ENCODE measurements at regions not wholly inside any gene's neighbourhood (a gene's known extent, or its start where the extent isn't known, plus 50 kb on each side); places are given as distances from the start of the nearest gene placed in this dataset.

DNA sequence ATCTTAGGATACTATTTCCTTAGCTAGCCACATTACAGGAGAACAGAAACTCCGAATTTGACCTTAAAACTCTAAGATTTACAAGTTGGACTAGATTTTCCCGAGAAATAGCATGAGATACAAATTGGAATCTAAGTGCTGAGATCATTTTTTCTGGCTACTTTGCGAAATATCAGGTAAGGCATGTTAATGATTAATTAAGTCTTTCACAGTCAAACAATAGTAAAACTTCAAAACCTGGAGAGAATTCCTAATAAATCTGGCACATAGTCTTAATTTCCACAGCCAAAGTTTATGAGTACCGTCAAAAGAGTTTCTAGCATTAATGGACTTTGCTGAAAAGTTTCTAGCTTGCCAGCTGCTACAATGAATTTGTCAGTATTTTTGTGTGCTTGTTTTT, 379.5 kb upstream of the TOM1L1 start (continued):
- TF ChIP-seq TP53 (CRISPR knock-in tag; conservative IDR thresholded peaks at IDR 0.05) (no peak), HNF4A (CRISPR knock-in tag; IDR thresholded peaks at IDR 0.05) (no peak)
- TF ChIP-seq, protein P1, sequence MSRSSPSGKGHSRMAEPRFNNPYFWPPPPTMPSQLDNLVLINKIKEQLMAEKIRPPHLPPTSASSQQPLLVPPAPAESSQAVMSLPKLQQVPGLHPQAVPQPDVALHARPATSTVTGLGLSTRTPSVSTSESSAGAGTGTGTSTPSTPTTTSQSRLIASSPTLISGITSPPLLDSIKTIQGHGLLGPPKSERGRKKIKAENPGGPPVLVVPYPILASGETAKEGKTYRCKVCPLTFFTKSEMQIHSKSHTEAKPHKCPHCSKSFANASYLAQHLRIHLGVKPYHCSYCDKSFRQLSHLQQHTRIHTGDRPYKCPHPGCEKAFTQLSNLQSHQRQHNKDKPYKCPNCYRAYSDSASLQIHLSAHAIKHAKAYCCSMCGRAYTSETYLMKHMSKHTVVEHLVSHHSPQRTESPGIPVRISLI (CRISPR knock-in tag; IDR thresholded peaks at IDR 0.05; ENCODE audit: borderline replicate concordance): no peak

DNA sequence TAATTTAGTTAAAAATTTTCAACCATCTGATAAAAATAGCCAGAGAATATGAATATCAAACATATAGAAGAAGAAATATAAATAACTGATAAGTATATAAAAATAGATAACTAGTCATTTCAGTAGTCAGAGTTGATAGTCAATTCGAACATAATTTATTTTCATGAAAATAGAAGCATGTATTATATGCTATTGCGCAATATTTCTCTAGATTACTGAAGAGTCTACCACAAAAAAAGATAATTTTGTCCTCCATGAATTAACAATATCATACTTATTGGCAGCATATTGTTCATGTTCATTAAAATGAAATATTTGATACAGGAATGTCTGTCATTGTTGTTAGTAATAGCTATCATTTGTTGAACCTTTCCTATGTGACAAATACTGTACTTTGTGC, 376.2 kb upstream of the TOM1L1 start:
- H3K27me3 ChIP-seq (ENCODE audit: control insufficient read depth in 1 of 2, insufficient read depth in 2 of 2, low read length in 2 of 2): no peaks in the 10 kb centered on the region
- no peaks in the 10 kb centered on the region for H3K36me3 ChIP-seq (replicated peaks in 1 of 2; ENCODE audit: control insufficient read depth in 1 of 2, insufficient read depth in 2 of 2, low read length in 2 of 2)
- in situ Hi-C loops (cut with HindIII; ENCODE audit: extremely low pct_ligation_motif_present, low pct_unique_long_range_greater_than_20kb) (no loop called here), intact Hi-C loops (cut with micrococcal nuclease; ENCODE audit: unreplicated experiment) (no loop called here)
- TF ChIP-seq CEBPB (IDR thresholded peaks at IDR 0.05; ENCODE audit: borderline replicate concordance, low read depth, low read length): peak; percentile 90
- TF ChIP-seq TBX3 (IDR thresholded peaks at IDR 0.05; ENCODE audit: borderline replicate concordance): no peak
- no peak overlapping the region for H3K4me2 ChIP-seq (ENCODE audit: low read depth, low read length)
- ChIA-PET POLR2A (no interaction called here), CTCF (ENCODE audit: low intra/inter-chr PET ratio, low total read pairs) (no interaction called here)
- H3K4me1 ChIP-seq (ENCODE audit: insufficient read depth, low read length): no peaks in the 10 kb centered on the region
- FAIRE-seq (no peak), ATAC-seq (no peak), DNase-seq (ENCODE audit: low spot score) (no peak)
- H3K27ac ChIP-seq (ENCODE audit: extremely low read length, insufficient read depth, low read length): no peak overlapping the region
- no peaks in the 10 kb centered on the region for H4K20me1 ChIP-seq (ENCODE audit: insufficient read depth, low read length)
- H3K9ac ChIP-seq (ENCODE audit: insufficient read depth, low read depth, low read length): no peak overlapping the region
- no TSS peak for BruUV-seq (replicated peaks)
- under 1% methylated on average over 2 of the region's 2 CpGs for WGBS (ENCODE audit: low lambda C conversion rate)
- no peak overlapping the region for H2AFZ ChIP-seq (ENCODE audit: low read length)
- H3K4me3 ChIP-seq (replicated peaks in 1 of 3; ENCODE audit: insufficient read depth in 1 of 3, low read depth in 2 of 3, low read length in 3 of 3): no peak overlapping the region
- H3K79me2 ChIP-seq (ENCODE audit: insufficient read depth, low read length): no peaks in the 10 kb centered on the region
- H3K9me3 ChIP-seq (ENCODE audit: low read length): peaks cover 42% of the 10 kb centered on the region

DNA sequence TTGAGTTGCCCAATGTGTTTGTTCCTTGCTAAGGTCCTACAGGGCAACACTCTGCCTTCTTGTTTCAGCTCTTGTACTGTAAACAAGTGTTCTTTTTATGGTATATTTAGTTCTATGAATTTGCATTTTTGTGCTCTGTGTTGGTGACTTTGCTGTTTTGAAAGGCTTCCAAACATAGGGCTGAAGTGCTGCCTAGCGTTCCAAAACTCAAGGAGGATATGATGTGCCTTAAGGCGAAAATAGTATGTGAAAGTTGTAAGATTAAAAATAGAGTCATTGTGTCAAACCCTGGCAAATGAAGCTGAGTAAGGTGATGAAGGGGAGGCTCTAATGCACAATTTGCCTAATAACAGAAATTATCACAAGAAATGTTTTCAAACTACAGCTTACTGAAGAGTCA, 372.7 kb upstream of the TOM1L1 start:
- Histone ChIP-seq H3K27me3 (ENCODE audit: control insufficient read depth in 1 of 2, insufficient read depth in 2 of 2, low read length in 2 of 2) (no peaks in the 10 kb centered on the region), H3K4me3 (replicated peaks in 1 of 3; ENCODE audit: insufficient read depth in 1 of 3, low read depth in 2 of 3, low read length in 3 of 3) (no peak overlapping the region), H3K4me1 (ENCODE audit: insufficient read depth, low read length) (no peaks in the 10 kb centered on the region), H3K9ac (ENCODE audit: insufficient read depth, low read depth, low read length) (no peak overlapping the region), H3K4me2 (ENCODE audit: low read depth, low read length) (no peak overlapping the region), H3K79me2 (ENCODE audit: insufficient read depth, low read length) (no peaks in the 10 kb centered on the region), H3K36me3 (replicated peaks in 1 of 2; ENCODE audit: control insufficient read depth in 1 of 2, insufficient read depth in 2 of 2, low read length in 2 of 2) (no peaks in the 10 kb centered on the region), H2AFZ (ENCODE audit: low read length) (no peak overlapping the region), H4K20me1 (ENCODE audit: insufficient read depth, low read length) (no peaks in the 10 kb centered on the region), H3K9me3 (ENCODE audit: low read length) (peaks cover 56% of the 10 kb centered on the region), H3K27ac (ENCODE audit: extremely low read length, insufficient read depth, low read length) (no peak overlapping the region)
- 2% methylated on average over 2 of the region's 2 CpGs for WGBS (ENCODE audit: low lambda C conversion rate)
- no TSS peak for BruUV-seq (replicated peaks)
- in situ Hi-C loops (cut with HindIII; ENCODE audit: extremely low pct_ligation_motif_present, low pct_unique_long_range_greater_than_20kb): no loop called here
- intact Hi-C loops (cut with micrococcal nuclease; ENCODE audit: unreplicated experiment): no loop called here
- ATAC-seq (no peak), FAIRE-seq (no peak), DNase-seq (ENCODE audit: low spot score) (no peak)
- POLR2A ChIA-PET: no interaction called here
- CTCF ChIA-PET (ENCODE audit: low intra/inter-chr PET ratio, low total read pairs): no interaction called here
- TF ChIP-seq MAF1 (CRISPR knock-in tag; IDR thresholded peaks at IDR 0.05; ENCODE audit: borderline replicate concordance): no peak
- no peak for TF ChIP-seq ZNF335 (CRISPR knock-in tag; IDR thresholded peaks at IDR 0.05)
- TF ChIP-seq PHB2 (IDR thresholded peaks at IDR 0.05; ENCODE audit: partially characterized antibody): no peak
- TF ChIP-seq, protein P2, sequence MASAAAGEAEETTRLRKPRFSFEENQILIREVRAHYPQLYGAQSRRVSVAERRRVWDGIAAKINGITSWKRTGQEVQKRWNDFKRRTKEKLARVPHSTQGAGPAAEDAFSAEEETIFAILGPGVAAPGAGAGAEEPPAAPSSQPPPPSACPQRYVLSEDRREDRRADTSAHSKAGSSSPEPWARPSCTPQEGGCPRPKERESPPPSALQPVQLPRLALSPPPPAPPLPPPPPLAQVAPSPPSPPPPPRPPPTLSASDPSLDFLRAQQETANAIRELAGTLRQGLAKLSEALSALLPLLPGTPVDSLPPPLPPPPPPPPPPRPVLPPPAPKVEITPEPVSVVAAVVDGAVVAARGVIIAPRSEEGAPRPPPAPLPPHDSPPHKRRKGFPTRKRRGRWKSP (CRISPR knock-in tag; IDR thresholded peaks at IDR 0.05): no peak
- TF ChIP-seq KDM5A (IDR thresholded peaks at IDR 0.05; ENCODE audit: borderline replicate concordance, low read length): no peak
- no peak for TF ChIP-seq HNRNPUL1 (IDR thresholded peaks at IDR 0.05; ENCODE audit: low read depth, low read length)
- TF ChIP-seq ZNF224 (CRISPR knock-in tag; IDR thresholded peaks at IDR 0.05): no peak
- no peak for TF ChIP-seq FOXJ3 (CRISPR knock-in tag; IDR thresholded peaks at IDR 0.05; ENCODE audit: borderline replicate concordance)
- TF ChIP-seq LCORL (IDR thresholded peaks at IDR 0.05): no peak
- no peak for TF ChIP-seq LCORL (CRISPR knock-in tag; IDR thresholded peaks at IDR 0.05)
- TF ChIP-seq, protein P3, sequence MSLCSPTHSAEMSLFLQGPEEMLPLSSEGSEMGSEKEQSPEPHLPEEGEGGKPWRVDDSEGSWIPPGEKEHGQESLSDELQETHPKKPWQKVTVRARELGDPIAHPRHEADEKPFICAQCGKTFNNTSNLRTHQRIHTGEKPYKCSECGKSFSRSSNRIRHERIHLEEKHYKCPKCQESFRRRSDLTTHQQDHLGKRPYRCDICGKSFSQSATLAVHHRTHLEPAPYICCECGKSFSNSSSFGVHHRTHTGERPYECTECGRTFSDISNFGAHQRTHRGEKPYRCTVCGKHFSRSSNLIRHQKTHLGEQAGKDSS (CRISPR knock-in tag; IDR thresholded peaks at IDR 0.05; ENCODE audit: borderline replicate concordance, low read depth): no peak
- no peak for TF ChIP-seq NR1H2 (CRISPR knock-in tag; IDR thresholded peaks at IDR 0.05; ENCODE audit: borderline replicate concordance, low read depth)
